ENCODE measurements at regions not wholly inside any gene's neighbourhood (a gene's known extent, or its start where the extent isn't known, plus 50 kb on each side); places are given as distances from the start of the nearest gene placed in this dataset.

GRCh38 chr1:29444081-29444715, 207.9 kb downstream of the PTPRU start:
- no peak for ATAC-seq (ENCODE audit: low read depth in 2 of 2)
- Mint-ChIP-seq H3K4me1 (no peaks in the 10 kb centered on the region), H3K36me3 (no peaks in the 10 kb centered on the region), H3K9me3 (peaks cover 0 to 2% (median 0%) of the 10 kb centered on the region in 7 donors), H3K27me3 (peaks cover 9% of the 10 kb centered on the region), H3K4me3 (no peak overlapping the region), H3K27ac (peak overlapping the region in 1 of 3 donors; percentile 76)
- Histone ChIP-seq H3K4me3 (ENCODE audit: low read depth, low read length) (no peak overlapping the region), H3K27ac (ENCODE audit: insufficient read depth, low read length, poor library complexity, severe bottlenecking) (no peak overlapping the region), H3K27me3 (ENCODE audit: control insufficient read depth, insufficient read depth, low read length) (no peaks in the 10 kb centered on the region), H3K4me1 (ENCODE audit: control insufficient read depth, insufficient read depth, low read length, poor library complexity, severe bottlenecking) (no peaks in the 10 kb centered on the region), H3K36me3 (ENCODE audit: control insufficient read depth, insufficient read depth, low read length) (no peaks in the 10 kb centered on the region), H3K9me3 (ENCODE audit: control insufficient read depth in 2 of 2, low read length in 2 of 2) (no peaks in the 10 kb centered on the region)
- no peak for DNase-seq

GRCh38 chr1:29441916-29442668, 205.8 kb downstream of the PTPRU start:
- Mint-ChIP-seq H3K36me3 (no peaks in the 10 kb centered on the region), H3K9me3 (peaks cover 0 to 2% (median 0%) of the 10 kb centered on the region in 7 donors), H3K4me1 (no peaks in the 10 kb centered on the region), H3K4me3 (no peak overlapping the region), H3K27ac (no peak overlapping the region), H3K27me3 (peaks cover 14% of the 10 kb centered on the region)
- Histone ChIP-seq H3K9me3 (ENCODE audit: control insufficient read depth in 2 of 2, low read length in 2 of 2) (no peaks in the 10 kb centered on the region), H3K27me3 (ENCODE audit: control insufficient read depth, insufficient read depth, low read length) (no peaks in the 10 kb centered on the region), H3K36me3 (ENCODE audit: control insufficient read depth, insufficient read depth, low read length) (no peaks in the 10 kb centered on the region), H3K27ac (ENCODE audit: insufficient read depth, low read length, poor library complexity, severe bottlenecking) (no peak overlapping the region), H3K4me3 (ENCODE audit: low read depth, low read length) (no peak overlapping the region), H3K4me1 (ENCODE audit: control insufficient read depth, insufficient read depth, low read length, poor library complexity, severe bottlenecking) (no peaks in the 10 kb centered on the region)
- no peak for DNase-seq
- ATAC-seq (ENCODE audit: low read depth in 2 of 2) = no peak

GRCh38 chr1:29439615-29440014, 203.3 kb downstream of the PTPRU start:
- H3K27me3 Mint-ChIP-seq = peaks cover 18% of the 10 kb centered on the region
- Histone ChIP-seq H3K27me3 (ENCODE audit: control insufficient read depth, insufficient read depth, low read length) (no peaks in the 10 kb centered on the region), H3K27ac (ENCODE audit: insufficient read depth, low read length, poor library complexity, severe bottlenecking) (no peak overlapping the region), H3K36me3 (ENCODE audit: control insufficient read depth, insufficient read depth, low read length) (no peaks in the 10 kb centered on the region), H3K4me3 (ENCODE audit: low read depth, low read length) (no peak overlapping the region), H3K9me3 (ENCODE audit: control insufficient read depth in 2 of 2, low read length in 2 of 2) (no peaks in the 10 kb centered on the region), H3K4me1 (ENCODE audit: control insufficient read depth, insufficient read depth, low read length, poor library complexity, severe bottlenecking) (no peaks in the 10 kb centered on the region)
- no peak for DNase-seq
- H3K9me3 Mint-ChIP-seq = peaks cover 0 to 2% (median 0%) of the 10 kb centered on the region in 7 donors
- ATAC-seq (ENCODE audit: low read depth in 2 of 2) = no peak
- H3K4me1 Mint-ChIP-seq = no peaks in the 10 kb centered on the region
- no peak overlapping the region for H3K27ac Mint-ChIP-seq
- H3K4me3 Mint-ChIP-seq = no peak overlapping the region
- H3K36me3 Mint-ChIP-seq = no peaks in the 10 kb centered on the region

- H3K27me3 Mint-ChIP-seq = peaks cover 18% of the 10 kb centered on the region
- Histone ChIP-seq H3K36me3 (ENCODE audit: control insufficient read depth, insufficient read depth, low read length) (no peaks in the 10 kb centered on the region), H3K4me1 (ENCODE audit: control insufficient read depth, insufficient read depth, low read length, poor library complexity, severe bottlenecking) (no peaks in the 10 kb centered on the region), H3K9me3 (ENCODE audit: control insufficient read depth in 2 of 2, low read length in 2 of 2) (no peaks in the 10 kb centered on the region), H3K27me3 (ENCODE audit: control insufficient read depth, insufficient read depth, low read length) (no peaks in the 10 kb centered on the region), H3K4me3 (ENCODE audit: low read depth, low read length) (no peak overlapping the region), H3K27ac (ENCODE audit: insufficient read depth, low read length, poor library complexity, severe bottlenecking) (no peak overlapping the region)
- no peak overlapping the region for H3K4me3 Mint-ChIP-seq
- H3K4me1 Mint-ChIP-seq = no peaks in the 10 kb centered on the region
- no peak for ATAC-seq (ENCODE audit: low read depth in 2 of 2)
- no peaks in the 10 kb centered on the region for H3K36me3 Mint-ChIP-seq
- no peak overlapping the region for H3K27ac Mint-ChIP-seq
- H3K9me3 Mint-ChIP-seq = peaks cover 0 to 1% (median 0%) of the 10 kb centered on the region in 7 donors
- DNase-seq = no peak
Observed at GRCh38 chr1:29438991-29439390, 202.7 kb downstream of the PTPRU start.

GRCh38 chr1:29437946-29438345, 201.6 kb downstream of the PTPRU start:
- peaks cover 14% of the 10 kb centered on the region for H3K27me3 Mint-ChIP-seq
- DNase-seq = no peak
- H3K4me3 ChIP-seq (ENCODE audit: low read depth, low read length) = no peak overlapping the region
- no peaks in the 10 kb centered on the region for H3K4me1 Mint-ChIP-seq
- no peak overlapping the region for H3K27ac ChIP-seq (ENCODE audit: insufficient read depth, low read length, poor library complexity, severe bottlenecking)
- H3K36me3 Mint-ChIP-seq = no peaks in the 10 kb centered on the region
- H3K4me3 Mint-ChIP-seq = no peak overlapping the region
- H3K27ac Mint-ChIP-seq = no peak overlapping the region
- H3K36me3 ChIP-seq (ENCODE audit: control insufficient read depth, insufficient read depth, low read length) = no peaks in the 10 kb centered on the region
- ATAC-seq (ENCODE audit: low read depth in 2 of 2) = no peak
- H3K9me3 ChIP-seq (ENCODE audit: control insufficient read depth in 2 of 2, low read length in 2 of 2) = no peaks in the 10 kb centered on the region
- peaks cover 0 to 2% (median 0%) of the 10 kb centered on the region in 7 donors for H3K9me3 Mint-ChIP-seq
- H3K4me1 ChIP-seq (ENCODE audit: control insufficient read depth, insufficient read depth, low read length, poor library complexity, severe bottlenecking) = no peaks in the 10 kb centered on the region
- no peaks in the 10 kb centered on the region for H3K27me3 ChIP-seq (ENCODE audit: control insufficient read depth, insufficient read depth, low read length)

- ATAC-seq (ENCODE audit: low read depth in 2 of 2) = no peak
- no peak for DNase-seq
- H3K27me3 Mint-ChIP-seq = peaks cover 9% of the 10 kb centered on the region
- H3K36me3 Mint-ChIP-seq = no peaks in the 10 kb centered on the region
- Histone ChIP-seq H3K27me3 (ENCODE audit: control insufficient read depth, insufficient read depth, low read length) (no peaks in the 10 kb centered on the region), H3K27ac (ENCODE audit: insufficient read depth, low read length, poor library complexity, severe bottlenecking) (no peak overlapping the region), H3K36me3 (ENCODE audit: control insufficient read depth, insufficient read depth, low read length) (no peaks in the 10 kb centered on the region), H3K4me3 (ENCODE audit: low read depth, low read length) (no peak overlapping the region), H3K9me3 (ENCODE audit: control insufficient read depth in 2 of 2, low read length in 2 of 2) (peaks cover 0 to 7% of the 10 kb centered on the region in 2 experiments), H3K4me1 (ENCODE audit: control insufficient read depth, insufficient read depth, low read length, poor library complexity, severe bottlenecking) (no peaks in the 10 kb centered on the region)
- H3K4me1 Mint-ChIP-seq = no peaks in the 10 kb centered on the region
- peaks cover 0 to 7% (median 0%) of the 10 kb centered on the region in 7 donors for H3K9me3 Mint-ChIP-seq
- no peak overlapping the region for H3K4me3 Mint-ChIP-seq
- no peak overlapping the region for H3K27ac Mint-ChIP-seq
Observed at GRCh38 chr1:29436181-29436785, 200.0 kb downstream of the PTPRU start.

GRCh38 chr1:29433830-29434229, 197.5 kb downstream of the PTPRU start:
- H3K4me3 ChIP-seq (ENCODE audit: low read depth, low read length) = no peak overlapping the region
- H3K9me3 ChIP-seq (ENCODE audit: control insufficient read depth in 2 of 2, low read length in 2 of 2) = peaks cover 0 to 15% of the 10 kb centered on the region in 2 experiments
- H3K4me3 Mint-ChIP-seq = no peak overlapping the region
- H3K4me1 Mint-ChIP-seq = no peaks in the 10 kb centered on the region
- no peaks in the 10 kb centered on the region for H3K27me3 ChIP-seq (ENCODE audit: control insufficient read depth, insufficient read depth, low read length)
- no peaks in the 10 kb centered on the region for H3K4me1 ChIP-seq (ENCODE audit: control insufficient read depth, insufficient read depth, low read length, poor library complexity, severe bottlenecking)
- no peaks in the 10 kb centered on the region for H3K36me3 ChIP-seq (ENCODE audit: control insufficient read depth, insufficient read depth, low read length)
- ATAC-seq (ENCODE audit: low read depth in 2 of 2) (no peak), DNase-seq (no peak)
- peaks cover 9% of the 10 kb centered on the region for H3K27me3 Mint-ChIP-seq
- H3K27ac ChIP-seq (ENCODE audit: insufficient read depth, low read length, poor library complexity, severe bottlenecking) = no peak overlapping the region
- peaks cover 0 to 19% (median 4%) of the 10 kb centered on the region in 7 donors for H3K9me3 Mint-ChIP-seq
- H3K27ac Mint-ChIP-seq = no peak overlapping the region
- no peaks in the 10 kb centered on the region for H3K36me3 Mint-ChIP-seq
